ENCODE measurements at regions not wholly inside any gene's neighbourhood (a gene's known extent, or its start where the extent isn't known, plus 50 kb on each side); places are given as distances from the start of the nearest gene placed in this dataset.
"Not testable (repeated sequence)": the region's sequence is repeated elsewhere in the genome, so short reads cannot be mapped to it uniquely, and the experiment has no call there.

DNA sequence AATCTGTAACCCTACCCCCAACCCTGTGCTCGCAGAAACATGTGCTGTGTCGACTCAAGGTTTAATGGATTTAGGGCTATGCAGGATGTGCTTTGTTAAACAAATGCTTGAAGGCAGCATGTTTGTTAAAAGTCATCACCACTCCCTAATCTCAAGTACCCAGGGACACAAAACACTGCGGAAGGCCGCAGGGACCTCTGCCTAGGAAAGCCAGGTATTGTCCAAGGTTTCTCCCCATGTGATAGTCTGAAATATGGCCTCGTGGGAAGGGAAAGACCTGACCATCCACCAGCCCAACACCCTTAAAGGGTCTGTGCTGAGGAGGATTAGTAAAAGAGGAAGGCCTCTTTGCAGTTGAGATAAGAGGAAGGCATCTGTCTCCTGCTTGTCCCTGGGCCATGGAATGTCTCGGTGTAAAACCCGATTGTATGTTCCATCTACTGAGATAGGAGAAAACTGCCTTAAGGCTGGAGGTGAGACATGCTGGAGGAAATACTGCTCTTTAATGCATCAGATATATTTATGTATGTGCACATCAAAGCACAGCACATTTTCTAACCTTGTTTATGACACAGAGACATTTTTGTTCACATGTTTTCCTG lies 94.4 kb downstream of the LSM3 start:
- DNase-seq (ENCODE audit: low read depth, low spot score): not testable (repeated sequence)

GRCh38 chr3:14273901-14274611 lies 95.4 kb downstream of the LSM3 start:
- DNase-seq (ENCODE audit: low read depth, low spot score): no peak

DNA sequence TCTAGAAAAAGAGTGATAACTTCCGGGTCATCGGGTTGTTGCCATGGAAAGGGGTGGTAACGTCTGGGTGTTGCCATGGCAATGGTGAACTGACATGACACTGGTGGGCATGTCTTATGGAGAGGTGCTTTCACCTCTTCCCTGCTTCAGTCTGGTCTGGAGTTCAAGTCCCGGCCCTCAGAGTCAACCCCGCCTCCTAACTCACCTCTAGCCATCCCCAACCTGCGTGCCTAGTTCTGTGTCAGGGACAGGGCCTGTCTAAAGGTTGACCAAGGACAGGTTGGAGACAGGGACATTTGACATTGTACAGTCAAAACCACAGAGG lies 96.0 kb downstream of the LSM3 start:
- DNase-seq (ENCODE audit: low read depth, low spot score): no peak

GRCh38 chr3:14274999-14275961 lies 96.7 kb downstream of the LSM3 start:
- DNase-seq (ENCODE audit: low read depth, low spot score): no peak

- DNase-seq (ENCODE audit: low read depth, low spot score): no peak
Observed at GRCh38 chr3:14275962-14276909, 97.6 kb downstream of the LSM3 start.

GRCh38 chr3:14277557-14277956 lies 98.9 kb downstream of the LSM3 start:
- no peak for DNase-seq (ENCODE audit: low read depth, low spot score)

DNA sequence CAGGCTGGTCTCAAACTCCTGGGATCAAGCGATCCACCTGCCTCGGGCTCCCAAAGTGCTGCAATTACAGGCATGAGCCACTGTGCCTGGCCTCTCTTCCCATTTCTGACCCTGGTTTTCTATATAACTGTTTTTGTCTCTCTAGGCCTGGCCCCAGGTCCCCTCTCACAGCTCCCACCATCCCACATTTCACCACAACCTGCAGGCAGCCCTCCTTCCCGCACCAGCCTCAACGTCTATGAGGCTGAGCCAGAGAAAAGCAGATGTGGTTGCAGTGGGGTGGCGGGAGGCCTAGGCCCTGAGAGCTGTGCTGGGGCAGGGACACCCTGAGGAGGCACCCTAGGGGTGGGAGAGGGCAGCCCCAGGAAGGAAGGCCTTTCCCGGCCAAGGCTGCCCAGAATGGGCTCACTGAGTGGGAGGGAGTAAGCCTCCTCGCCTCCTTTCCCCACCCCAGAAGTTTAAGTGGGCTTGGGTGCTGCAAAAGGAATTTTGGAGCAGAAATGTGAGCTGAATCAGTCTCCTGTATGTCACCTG lies 99.7 kb downstream of the LSM3 start:
- DNase-seq (ENCODE audit: low read depth, low spot score): no peak

- DNase-seq (ENCODE audit: low read depth, low spot score): no peak
Observed at GRCh38 chr3:14278799-14279625, 100.4 kb downstream of the LSM3 start.

DNA sequence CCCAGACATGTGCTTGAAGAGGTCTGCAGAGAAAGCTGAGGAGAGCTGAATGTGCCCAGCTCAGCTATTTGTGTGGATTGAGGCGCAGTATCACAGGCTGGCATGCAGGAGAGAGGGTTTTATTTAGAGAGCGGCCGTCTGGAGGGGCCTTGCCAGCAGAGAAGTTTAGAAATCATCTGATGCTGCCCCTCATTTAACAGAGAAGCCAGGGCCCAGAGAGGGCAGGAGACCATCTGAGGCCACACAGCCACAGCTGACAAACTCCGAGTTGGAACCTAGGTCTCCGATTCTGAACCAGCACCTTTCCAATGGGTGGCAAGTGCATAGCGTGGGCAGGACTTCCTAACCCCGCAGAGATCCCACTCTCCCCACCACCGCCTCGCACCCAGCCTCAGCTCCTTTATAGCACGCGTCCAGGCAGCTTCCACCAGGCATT lies 101.0 kb downstream of the LSM3 start:
- no peak for DNase-seq (ENCODE audit: low read depth, low spot score)

DNA sequence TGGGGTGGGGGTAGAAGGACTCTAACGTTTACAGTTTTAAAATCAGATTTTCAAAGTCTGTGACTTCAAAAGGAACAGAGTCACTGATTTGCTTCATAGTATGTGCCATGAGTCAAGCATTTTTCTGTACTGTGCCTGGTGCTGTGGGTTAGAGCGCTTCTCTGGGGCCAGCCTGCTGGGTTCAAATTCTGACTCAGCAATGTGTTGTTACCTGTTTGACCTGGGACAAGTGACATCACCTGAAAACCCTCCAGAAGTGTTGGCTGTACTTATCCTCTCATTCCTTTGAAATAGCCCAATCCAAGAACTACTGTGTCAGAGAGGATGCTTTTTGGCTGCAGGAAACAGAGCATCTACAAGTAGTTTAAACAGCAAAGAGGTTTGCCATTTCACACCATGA lies 101.7 kb downstream of the LSM3 start:
- no peak for DNase-seq (ENCODE audit: low read depth, low spot score)

DNA sequence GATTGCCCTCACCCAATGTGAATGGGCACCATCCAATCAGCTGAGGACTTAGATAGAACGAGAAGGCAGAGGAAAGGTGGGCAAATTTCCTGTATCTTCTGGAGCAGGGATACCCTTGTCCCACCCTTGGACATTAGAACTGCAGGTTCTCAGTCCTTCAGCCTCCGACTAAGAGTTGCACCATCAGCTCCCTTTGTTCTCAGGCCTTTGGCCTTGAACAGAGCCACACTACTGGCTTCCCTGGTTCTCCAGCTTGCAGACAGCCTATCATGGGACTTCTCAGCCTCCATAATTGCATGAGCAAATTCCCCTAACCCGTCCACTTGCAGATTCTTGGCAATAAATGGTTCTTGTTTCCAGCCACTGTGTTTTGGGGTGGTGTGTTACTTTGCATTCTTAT lies 102.4 kb downstream of the LSM3 start:
- DNase-seq (ENCODE audit: low read depth, low spot score): no peak

DNA sequence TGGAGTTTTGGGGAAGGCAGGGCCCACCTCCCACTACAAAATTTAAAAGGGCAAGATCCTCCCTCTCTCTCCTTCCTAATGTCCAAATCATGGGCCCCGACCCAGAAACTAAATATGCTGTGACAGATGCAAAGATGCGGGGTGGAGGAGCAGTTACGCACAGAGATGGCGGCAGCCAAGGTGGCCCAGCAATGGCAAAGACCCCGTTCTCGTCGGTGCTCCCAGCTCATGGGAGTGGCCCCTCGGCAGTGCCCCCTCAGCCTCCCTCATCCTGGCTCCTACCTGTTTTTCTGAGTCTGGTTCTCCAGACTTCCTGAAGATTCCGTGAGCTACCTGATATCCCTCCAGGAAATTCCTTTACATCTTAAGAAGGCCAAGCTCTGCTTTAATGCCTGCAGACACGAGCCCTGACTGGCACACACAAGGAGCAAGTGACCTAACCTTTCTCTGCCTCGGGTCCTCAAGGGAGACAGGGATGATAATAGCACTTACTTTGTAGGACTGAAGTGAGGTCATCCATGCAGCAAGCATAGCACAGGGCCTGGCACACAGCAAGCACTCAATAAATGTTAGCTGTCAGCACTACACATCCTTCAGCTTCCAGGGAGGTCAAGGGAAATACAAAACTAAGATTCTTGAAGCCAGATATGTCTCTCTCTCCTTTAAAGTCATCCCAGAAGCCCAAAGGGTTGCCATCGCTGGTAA lies 103.5 kb downstream of the LSM3 start:
- DNase-seq (ENCODE audit: low read depth, low spot score): no peak

- no peak for DNase-seq (ENCODE audit: low read depth, low spot score)
Observed at GRCh38 chr3:14282706-14283075, 104.1 kb downstream of the LSM3 start.

DNA sequence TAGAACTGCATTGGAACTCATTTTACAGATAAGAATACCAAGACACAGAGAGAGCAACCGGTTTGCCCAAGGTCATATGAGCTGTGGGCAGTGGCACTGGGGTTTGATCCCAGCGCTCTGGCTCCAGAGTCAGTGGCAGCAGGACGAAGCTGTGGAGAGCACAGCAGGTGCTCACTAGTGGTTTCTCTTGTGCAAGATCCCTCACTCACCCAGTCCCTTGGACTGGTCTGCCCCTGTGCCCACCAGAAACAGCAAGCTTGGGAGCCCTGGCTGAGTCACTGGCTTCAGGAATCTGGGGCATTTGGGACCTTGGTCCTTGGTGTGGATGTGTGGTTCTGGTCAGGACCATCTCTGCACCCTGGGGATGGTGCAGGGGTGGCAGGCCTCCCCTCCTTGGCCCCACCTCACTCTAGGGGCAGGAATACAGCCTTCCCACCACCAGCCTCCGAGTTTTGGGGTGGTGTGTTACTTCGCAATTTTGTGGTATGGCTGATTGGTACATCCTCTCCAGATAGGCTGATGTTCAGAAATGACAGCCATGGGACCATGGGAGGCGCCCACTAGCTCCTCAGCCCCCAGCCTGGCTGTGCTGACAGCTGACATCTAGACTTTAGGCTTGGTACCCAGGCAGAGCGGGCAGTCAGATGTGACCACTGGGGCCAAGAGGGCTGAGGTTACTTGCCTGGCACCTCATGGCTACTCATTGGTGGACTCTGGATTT lies 104.6 kb downstream of the LSM3 start:
- no peak for DNase-seq (ENCODE audit: low read depth, low spot score)

GRCh38 chr3:14283813-14284438 lies 105.3 kb downstream of the LSM3 start:
- no peak for DNase-seq (ENCODE audit: low read depth, low spot score)

GRCh38 chr3:14284694-14285547 lies 106.3 kb downstream of the LSM3 start:
- DNase-seq (ENCODE audit: low read depth, low spot score): no peak

GRCh38 chr3:14285548-14285925 lies 106.9 kb downstream of the LSM3 start:
- DNase-seq (ENCODE audit: low read depth, low spot score): no peak
